ENCODE measurements at regions not wholly inside any gene's neighbourhood (a gene's known extent, or its start where the extent isn't known, plus 50 kb on each side); places are given as distances from the start of the nearest gene placed in this dataset.

DNA sequence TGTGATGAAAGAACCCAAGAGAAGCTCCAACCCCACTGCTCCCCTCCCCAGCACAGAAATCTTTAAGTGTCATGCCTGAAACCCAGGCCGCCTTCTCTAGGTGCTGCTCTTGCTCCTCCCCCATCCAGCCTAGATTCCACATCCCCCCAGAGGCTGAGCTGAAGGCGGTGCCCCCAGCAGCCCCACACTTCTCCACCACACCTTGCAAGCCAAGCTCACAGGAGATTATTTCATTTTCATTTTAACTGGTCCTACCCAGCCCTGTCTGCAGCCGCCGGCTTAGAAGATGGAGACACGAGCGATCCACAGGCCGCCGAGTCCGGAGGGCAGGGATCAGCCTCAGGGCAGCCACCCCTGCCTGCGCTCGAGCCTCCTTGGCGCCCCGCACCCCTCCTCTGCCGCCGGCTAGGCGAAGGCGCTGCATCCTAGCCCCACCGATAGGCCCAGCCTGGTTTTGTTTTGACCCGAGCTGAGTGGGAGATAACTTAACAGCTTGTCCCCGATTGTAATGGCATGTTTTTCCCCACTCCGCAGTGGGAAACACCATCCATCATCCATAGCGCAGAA is 125.3 kb downstream of the RBFOX3 start:
- in situ Hi-C loops (cut with HindIII; ENCODE audit: low pct_unique_long_range_greater_than_20kb, low sequenced_read_pairs), result no loop called here
- DNase-seq (ENCODE audit: low read depth), result no peak

DNA sequence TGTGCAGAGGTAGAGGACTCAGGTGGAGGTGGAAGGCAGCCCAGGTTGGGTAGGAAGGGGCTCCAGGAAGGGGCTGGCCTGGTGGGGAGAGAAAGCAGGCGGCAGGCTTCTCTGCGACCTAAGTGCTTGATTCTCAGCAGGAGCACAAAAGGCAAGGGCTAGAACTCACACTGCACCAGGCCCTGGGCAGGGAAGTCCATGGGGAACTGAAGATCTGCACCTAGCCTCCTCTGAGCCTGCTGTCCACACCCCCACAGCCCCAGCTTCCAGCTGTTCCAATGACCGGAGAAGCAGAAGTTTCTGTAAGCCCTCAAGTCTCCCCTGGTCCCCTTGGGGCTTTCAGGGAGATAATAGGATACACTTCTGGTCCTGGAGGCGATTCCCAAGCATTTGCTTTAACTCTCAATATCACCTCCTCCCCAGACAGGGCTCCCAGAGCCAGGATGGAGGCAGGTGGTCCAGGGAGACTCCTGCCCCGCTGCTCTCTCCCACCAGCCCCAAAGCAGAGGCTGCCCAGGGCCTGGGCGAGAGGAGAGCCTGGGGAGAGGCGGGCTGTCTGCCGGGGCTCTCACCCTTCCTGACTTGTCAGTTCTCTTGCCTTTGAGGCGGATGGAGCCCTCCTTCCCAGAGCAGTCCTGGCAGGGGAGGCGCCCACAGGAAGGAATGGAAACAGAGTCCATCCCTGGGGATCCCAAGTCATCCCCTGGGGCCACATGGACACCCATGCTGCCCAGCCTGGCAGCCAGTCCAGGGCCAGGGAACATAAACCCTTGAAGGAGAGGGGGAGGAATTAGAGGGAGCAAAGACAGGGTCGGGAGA is 126.0 kb downstream of the RBFOX3 start:
- in situ Hi-C loops (cut with HindIII; ENCODE audit: low pct_unique_long_range_greater_than_20kb, low sequenced_read_pairs), result no loop called here
- no peak for DNase-seq (ENCODE audit: low read depth)

DNA sequence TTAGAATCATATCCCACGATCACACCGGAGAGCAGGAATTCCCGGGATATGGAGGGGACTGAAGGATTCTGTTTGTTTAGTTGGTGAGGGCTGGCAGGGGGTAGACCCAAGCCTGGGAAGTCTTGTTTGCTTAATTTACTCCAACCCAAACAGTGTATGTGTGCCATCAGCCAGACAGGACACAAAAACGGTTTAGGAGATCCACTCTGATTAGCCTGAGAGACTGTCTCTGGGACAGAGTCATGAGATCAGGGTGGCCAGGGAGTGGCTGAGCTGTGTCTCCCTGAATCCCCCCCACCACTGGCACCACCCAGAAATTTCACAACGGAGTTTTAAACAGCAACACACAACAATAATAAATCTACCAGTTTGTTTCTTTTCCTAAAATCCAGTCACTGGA is 127.0 kb downstream of the RBFOX3 start:
- no peak for DNase-seq (ENCODE audit: low read depth)
- in situ Hi-C loops (cut with HindIII; ENCODE audit: low pct_unique_long_range_greater_than_20kb, low sequenced_read_pairs), result no loop called here

DNA sequence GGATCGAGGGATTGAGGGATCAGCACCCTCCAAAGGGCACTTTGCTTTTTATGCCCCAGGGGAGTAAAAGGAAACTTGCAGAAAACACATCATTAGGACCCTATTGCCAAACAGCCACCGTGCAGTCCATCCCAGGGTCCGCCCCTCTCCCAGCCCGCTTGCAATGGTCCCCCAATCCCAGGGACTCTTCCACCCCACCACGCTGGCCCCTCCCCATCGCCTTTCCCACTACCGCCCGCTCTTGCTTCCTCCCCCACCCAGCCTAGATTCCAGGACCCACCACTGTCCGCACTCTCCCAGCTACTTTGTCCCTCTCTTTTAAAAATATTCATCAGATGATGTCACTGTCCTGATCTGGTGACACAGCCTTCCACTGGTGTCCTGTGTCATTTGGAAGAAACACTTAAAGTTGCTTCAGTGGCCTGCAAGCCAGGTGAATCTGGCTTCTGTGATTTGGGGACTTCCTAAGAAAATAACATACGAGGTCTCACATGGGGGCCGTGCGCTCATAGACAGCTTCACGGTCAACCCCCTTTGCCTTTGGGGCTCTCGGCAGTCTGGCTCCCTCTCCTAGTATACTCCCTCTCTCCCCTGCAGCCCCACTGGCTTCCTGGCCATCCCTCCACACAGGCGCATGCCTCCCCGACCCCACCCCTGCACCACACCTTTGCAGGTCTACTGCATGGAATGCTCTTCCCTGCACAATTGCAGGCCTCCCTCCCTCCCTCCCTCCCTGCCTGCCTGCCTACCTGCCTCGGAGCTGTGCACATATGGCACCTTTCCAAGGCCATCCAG is 127.9 kb downstream of the RBFOX3 start:
- in situ Hi-C loops (cut with HindIII; ENCODE audit: low pct_unique_long_range_greater_than_20kb, low sequenced_read_pairs), result no loop called here
- no peak for DNase-seq (ENCODE audit: low read depth)

DNA sequence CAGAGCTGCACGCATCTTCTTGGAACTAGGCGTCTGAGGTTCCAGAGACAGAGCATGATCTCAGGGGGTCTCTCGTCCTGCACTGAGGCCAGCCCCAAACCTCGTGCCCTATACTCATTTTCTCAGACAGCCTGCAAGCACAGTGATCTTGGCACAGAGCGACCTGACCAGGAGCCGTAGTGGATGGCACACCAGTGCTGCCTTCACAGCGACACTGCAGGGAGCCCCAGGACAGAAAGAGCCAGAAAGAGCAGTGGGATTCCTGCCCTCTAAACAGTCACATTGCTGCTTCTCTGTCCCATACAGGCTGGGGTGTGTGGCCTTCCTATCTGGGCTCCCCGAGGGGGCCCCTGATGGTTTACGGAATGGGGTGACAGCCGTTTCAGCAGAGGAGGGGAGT is 131.0 kb downstream of the RBFOX3 start:
- no peak for DNase-seq (ENCODE audit: low read depth)
- in situ Hi-C loops (cut with HindIII; ENCODE audit: low pct_unique_long_range_greater_than_20kb, low sequenced_read_pairs), result no loop called here

DNA sequence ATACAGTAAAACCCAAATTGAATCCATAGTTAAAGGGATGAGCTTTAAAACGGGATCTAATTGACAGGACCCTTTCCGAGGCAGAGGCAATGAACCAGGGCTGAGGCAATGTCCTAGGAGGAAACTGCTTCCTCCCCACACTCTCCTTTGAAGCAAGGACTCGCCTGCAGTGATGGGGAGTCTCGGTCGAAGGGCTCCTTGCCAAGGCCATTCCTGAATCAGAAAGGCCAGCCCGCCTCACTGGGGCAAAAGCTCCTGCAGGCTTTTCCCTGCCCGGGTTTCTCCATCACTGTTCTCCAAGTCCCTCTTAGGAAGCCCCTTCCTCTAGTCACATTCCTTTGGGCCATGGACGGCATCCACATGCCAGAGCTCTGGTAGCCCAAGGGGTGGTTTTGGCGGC is 132.0 kb downstream of the RBFOX3 start:
- in situ Hi-C loops (cut with HindIII; ENCODE audit: low pct_unique_long_range_greater_than_20kb, low sequenced_read_pairs), result no loop called here
- DNase-seq (ENCODE audit: low read depth), result no peak

DNA sequence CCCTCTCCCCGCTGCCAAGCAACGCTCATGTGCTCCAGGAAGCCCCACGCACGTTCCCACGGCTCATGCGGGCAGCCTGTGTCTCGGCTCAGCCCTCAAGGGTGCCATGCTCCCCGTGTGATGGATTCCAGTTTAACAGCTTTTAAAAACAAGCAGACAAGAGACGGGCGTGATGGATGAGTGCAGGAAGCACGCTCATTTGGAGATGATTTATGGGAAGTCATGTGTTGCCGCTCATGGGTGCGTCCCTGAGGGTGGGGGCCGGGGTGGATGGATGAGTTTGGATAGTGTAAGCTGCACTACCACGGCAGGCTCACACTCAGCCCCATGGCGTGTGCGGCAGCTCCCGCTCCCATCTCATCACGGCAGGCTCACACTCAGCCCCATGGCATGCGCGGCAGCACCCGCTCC is 132.8 kb downstream of the RBFOX3 start:
- in situ Hi-C loops (cut with HindIII; ENCODE audit: low pct_unique_long_range_greater_than_20kb, low sequenced_read_pairs), result no loop called here
- no peak for DNase-seq (ENCODE audit: low read depth)

DNA sequence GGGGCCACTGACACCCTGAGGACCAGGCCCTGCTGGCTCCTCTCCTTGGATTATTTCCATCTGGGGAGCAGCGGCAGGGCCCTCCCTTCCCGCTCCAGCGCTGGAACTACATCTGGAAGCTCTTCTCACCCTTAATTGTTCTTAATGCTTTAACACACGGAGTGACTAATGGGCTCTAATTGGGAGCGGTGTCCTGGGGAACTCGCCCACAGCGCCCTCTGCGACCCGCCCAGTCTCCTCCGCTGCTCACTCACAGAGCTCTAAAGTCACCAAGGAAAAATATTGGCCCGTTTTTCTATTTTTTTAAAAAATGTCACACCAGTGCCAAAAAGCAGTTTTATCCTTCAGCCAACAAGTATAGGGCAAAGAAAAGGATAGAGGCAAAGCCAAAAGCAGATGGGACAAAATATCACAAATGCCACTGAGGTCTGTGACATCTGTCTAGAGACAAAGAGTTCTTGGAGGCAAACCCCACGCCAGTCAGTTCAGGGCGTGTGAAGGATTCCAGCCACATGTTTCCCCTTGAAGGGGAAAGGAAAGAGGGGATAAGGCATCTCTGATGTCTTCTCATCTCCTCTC is 134.7 kb downstream of the RBFOX3 start:
- in situ Hi-C loops (cut with HindIII; ENCODE audit: low pct_unique_long_range_greater_than_20kb, low sequenced_read_pairs), result no loop called here
- no peak for DNase-seq (ENCODE audit: low read depth)

DNA sequence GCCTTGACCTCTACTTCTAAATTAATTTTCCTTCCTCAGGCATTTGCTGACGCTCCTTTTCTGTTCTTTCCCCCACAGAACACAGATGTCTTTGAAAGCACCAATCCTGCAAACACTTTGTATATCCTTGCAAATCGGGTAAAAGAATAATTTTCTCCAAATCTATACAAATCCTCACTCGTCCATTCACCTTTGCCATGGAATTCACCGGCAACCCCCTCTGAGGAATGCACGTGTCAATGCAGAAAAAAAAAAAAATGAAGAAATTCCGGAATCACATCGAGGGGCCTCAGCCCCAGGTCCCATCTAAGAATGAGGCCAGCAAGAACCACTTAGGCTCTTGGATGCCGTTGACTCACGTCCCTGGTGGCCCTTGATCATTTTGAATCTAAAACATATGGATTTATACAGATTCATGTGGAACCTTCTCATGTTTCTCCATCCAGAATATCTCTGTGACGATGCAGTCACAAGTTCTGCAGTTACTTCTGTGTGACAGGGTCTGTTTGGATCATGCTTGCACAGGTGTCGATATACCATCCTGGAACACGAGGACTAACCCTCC is 136.9 kb downstream of the RBFOX3 start:
- DNase-seq (ENCODE audit: low read depth), result no peak
- in situ Hi-C loops (cut with HindIII; ENCODE audit: low pct_unique_long_range_greater_than_20kb, low sequenced_read_pairs), result no loop called here

DNA sequence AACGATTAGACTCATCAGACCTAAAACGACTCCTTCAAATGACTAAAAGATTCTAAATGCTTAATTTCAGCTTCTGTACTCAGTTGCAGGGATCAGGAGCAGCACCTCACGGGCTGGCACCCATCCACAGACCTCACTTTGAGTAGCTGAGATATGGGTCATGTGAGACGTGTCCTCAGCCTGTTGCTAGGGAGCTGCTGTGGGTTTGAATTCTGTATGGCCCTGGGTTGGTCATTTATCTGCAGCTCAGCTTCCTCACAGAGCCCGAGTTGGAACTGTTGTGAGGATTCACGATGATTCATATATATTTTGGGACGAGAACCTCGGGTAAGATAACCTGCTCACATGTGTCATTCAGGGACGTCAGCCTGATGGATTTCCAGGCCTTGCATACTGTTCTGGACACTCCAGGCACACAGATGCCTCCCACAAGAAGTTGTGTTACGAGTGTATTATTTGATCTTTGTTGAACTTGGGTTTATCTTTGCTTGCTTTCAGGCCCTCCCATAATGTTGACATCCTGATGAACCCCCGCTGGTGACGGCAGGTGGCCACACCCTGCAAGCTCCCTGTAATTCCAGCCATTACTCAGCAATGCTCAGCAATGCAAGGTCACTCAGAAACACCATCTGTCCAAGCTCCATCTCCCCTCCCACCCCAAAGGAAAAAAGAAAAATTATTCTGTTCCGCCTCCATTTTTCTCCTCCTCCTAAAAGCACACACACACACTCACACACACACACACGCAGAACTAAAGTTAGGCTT is 137.6 kb downstream of the RBFOX3 start:
- in situ Hi-C loops (cut with HindIII; ENCODE audit: low pct_unique_long_range_greater_than_20kb, low sequenced_read_pairs), result no loop called here
- no peak for DNase-seq (ENCODE audit: low read depth)

DNA sequence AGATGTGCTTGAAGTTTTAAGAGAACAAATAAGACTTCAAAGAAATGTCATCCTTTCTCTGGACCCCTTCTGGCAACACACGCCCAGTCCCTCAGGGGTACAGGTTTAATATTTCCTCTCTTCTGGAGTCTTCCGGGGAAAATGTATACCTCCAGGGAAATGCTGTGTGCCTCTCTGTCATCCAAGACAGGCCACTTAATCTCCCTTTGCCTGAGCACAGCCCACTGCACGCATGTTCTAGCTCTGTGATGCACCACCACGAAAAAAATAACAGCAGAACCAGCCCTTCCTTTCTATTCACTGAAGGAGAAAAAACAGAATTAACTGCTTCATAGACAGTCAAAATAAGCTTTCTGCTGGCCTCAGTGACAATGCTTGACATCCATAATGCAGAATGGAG is 140.1 kb downstream of the RBFOX3 start:
- in situ Hi-C loops (cut with HindIII; ENCODE audit: low pct_unique_long_range_greater_than_20kb, low sequenced_read_pairs), result no loop called here

DNA sequence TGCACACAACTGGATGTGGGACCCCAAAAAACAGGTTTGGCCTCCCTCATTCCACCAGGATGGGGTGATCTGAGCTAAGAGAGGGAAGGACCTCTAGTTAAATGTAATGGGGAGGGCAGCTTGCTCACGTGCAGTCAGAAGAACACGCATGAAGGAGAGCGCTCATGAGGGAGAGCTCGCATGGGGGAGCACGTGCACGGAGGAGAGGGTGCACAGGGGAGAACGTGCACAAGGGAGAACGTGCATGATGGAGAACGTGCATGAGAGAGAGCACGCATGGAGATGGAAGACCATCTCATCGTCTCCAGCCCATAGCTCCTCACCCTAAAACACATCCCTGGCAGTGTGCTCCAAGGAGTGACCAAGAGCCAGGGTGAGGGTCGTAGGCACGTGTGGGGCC is 141.2 kb downstream of the RBFOX3 start:
- DNase-seq (ENCODE audit: low read depth), result no peak
- in situ Hi-C loops (cut with HindIII; ENCODE audit: low pct_unique_long_range_greater_than_20kb, low sequenced_read_pairs), result no loop called here

More for the DNA sequence above, 140.1 kb downstream of the RBFOX3 start:
- DNase-seq (ENCODE audit: low read depth), result no peak

DNA sequence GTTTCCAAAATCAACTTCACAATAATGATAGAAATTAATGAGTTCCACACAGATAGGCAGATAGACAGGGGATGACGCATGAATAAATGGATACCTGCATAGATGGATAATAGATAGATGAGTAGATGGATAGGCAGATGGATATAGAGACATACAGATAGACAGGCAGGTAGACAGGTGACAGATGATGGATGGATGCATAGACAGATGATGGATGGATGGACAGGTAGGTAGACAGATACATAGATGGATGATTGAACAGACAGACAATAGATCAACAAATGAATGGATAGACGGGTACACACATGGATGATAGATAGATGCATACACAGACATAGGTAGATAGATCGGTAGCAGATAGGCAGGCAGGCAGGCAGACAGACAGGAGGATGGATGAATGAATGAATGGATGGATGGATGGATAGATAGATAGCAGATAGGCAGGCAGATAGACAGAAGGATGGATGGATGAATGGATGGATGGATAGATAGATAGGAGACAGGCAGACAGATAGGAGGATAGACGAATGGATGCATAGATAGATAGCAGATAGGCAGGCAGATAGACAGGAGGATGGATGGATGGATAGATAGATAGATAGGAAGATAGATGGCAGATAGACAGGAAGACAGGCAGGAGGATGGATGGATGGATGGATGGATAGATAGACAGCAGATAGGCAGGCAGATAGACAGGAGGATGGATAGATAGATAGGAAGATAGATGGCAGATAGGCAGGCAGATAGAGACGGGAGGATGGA is 142.5 kb downstream of the RBFOX3 start:
- DNase-seq (ENCODE audit: low read depth), result no peak
- in situ Hi-C loops (cut with HindIII; ENCODE audit: low pct_unique_long_range_greater_than_20kb, low sequenced_read_pairs), result no loop called here

DNA sequence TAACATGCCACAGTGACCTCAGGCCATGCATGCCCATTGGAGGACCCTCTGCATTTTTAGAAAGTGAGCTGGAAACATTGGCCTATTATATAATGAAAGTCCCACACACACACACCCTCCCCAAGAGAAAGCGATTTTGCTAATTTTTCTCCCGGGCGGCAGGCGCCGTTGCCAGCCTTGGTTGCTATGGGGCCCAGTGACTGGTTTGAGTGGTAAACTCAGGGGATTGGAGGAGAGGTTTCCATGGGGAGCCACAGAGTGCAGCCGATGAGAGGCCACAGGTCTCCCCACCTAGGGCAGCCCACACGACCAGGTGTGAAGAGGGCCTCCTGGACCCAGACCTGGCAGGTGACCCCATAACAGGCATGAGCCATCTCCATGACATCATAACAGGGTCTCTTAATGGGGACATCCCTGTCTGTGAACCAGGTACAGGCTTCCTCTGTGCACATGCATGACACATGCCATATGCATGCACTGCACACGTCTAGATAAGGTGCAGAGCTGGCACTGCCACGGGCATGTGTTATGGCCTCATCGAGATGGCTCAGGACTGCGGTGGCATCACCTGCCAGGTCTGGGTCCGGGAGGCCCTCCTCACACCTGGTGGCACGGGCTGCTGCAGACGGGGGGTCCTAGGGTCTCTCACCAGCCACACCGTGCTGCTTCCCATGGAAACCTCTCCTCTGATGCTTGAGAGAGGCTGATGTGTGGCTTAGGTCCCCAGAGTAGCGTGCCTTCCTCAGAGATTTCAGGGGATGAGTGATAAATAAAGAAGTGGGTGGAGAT is 144.1 kb downstream of the RBFOX3 start:
- no peak for DNase-seq (ENCODE audit: low read depth)
- in situ Hi-C loops (cut with HindIII; ENCODE audit: low pct_unique_long_range_greater_than_20kb, low sequenced_read_pairs), result no loop called here

DNA sequence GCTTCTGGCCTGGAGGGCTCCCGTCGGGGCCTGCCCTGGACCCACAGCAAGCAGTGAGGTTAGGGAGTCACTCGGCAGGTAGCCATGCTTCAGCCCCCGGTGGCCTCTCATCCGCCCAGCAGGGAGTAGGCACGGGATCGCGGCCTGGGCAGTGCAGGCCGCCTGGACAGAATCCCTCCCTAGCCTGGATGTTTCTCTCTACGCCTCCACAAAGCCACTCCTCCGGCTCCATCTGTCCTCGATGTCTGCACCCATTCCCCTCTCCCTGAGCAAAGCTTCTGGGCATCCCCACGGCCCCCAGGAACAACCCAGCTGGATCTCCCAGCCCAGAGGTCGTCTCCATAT is 145.2 kb downstream of the RBFOX3 start:
- DNase-seq (ENCODE audit: low read depth), result no peak
- in situ Hi-C loops (cut with HindIII; ENCODE audit: low pct_unique_long_range_greater_than_20kb, low sequenced_read_pairs), result no loop called here

DNA sequence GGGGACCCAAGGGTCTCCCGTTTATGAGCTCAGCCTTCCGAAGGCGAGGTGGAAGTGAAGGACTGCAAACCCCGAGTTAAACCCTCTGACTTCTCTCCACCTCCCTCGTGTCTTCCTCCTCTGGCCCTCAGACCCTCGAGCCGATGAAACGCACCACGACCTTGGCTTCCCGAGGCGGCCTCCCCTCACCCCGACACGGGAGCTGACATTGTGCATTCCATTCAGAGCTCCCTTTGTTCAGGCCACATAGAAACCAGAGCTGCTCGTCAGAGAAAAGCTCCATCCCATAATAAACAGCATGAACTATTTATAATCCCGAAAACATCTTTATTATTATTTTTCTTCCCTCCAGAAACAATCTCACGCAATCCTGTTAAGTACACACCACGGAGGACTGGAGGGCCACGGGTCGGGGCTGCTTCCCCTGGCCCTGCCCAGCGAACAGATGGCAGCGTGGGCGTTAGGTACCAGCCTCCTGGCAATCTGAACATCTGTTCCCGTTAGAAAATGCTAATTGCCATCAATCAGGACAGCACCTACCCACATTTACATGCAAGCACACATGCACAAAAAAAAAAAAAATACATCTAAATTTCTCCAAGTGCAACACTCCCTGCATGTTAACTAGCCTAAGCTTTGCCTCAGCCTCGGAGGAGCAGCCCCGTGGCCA is 145.7 kb downstream of the RBFOX3 start:
- in situ Hi-C loops (cut with HindIII; ENCODE audit: low pct_unique_long_range_greater_than_20kb, low sequenced_read_pairs), result no loop called here
- no peak for DNase-seq (ENCODE audit: low read depth)
